ENCODE measurements at regions not wholly inside any gene's neighbourhood (a gene's known extent, or its start where the extent isn't known, plus 50 kb on each side); places are given as distances from the start of the nearest gene placed in this dataset.

GRCh38 chr4:140311257-140311835 lies 62.1 kb upstream of the SCOC start:
- Mint-ChIP-seq H3K9me3 (ENCODE audit: low read depth) (no peaks in the 10 kb centered on the region), H3K4me1 (ENCODE audit: low read depth) (peaks cover 33% of the 10 kb centered on the region), H3K4me3 (ENCODE audit: unreplicated experiment) (no peak overlapping the region), H3K27ac (ENCODE audit: unreplicated experiment) (no peak overlapping the region), H3K27me3 (ENCODE audit: low read depth) (no peaks in the 10 kb centered on the region), H3K36me3 (ENCODE audit: low read depth) (no peaks in the 10 kb centered on the region)
- DNase-seq (ENCODE audit: low spot score): no peak
- TF ChIP-seq, protein P1, sequence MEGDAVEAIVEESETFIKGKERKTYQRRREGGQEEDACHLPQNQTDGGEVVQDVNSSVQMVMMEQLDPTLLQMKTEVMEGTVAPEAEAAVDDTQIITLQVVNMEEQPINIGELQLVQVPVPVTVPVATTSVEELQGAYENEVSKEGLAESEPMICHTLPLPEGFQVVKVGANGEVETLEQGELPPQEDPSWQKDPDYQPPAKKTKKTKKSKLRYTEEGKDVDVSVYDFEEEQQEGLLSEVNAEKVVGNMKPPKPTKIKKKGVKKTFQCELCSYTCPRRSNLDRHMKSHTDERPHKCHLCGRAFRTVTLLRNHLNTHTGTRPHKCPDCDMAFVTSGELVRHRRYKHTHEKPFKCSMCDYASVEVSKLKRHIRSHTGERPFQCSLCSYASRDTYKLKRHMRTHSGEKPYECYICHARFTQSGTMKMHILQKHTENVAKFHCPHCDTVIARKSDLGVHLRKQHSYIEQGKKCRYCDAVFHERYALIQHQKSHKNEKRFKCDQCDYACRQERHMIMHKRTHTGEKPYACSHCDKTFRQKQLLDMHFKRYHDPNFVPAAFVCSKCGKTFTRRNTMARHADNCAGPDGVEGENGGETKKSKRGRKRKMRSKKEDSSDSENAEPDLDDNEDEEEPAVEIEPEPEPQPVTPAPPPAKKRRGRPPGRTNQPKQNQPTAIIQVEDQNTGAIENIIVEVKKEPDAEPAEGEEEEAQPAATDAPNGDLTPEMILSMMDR (IDR thresholded peaks at IDR 0.05): no peak

DNA sequence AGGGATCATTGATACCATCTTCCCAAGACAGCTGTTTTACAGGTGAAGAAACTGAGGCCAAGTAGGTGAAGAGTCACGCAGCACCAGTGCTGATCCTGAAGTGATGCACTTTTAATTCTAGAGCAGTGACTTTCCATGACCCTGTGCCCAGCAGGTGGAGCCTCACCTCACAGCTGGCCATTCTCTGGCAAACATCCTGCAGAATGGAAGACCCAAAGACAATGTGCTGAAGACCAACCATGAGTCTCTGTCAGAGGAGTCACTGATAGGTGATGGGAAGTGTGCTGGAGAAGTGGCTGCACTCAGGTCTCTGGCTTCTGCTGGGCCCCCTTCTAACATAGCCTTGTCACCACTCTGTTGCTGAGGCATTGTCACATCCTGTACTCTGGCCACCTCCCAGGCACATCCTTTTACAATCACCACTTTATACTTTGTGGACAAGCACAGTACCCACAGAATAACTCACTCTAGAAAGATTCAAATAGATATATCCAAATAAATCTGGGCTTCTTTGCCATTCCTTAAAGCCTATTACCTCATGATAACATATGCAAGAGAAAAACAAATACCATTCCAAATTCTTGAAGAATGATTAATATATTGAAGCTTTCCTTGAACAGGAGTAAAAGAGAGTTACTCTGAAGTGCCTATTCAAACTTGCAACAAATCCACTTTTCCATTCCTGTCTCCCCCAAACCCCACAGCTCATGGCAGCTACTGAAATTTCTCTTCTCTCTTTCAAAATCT lies 64.1 kb upstream of the SCOC start:
- H3K4me3 Mint-ChIP-seq (ENCODE audit: unreplicated experiment): no peak overlapping the region
- H3K9me3 Mint-ChIP-seq (ENCODE audit: low read depth): no peaks in the 10 kb centered on the region
- no peak for DNase-seq (ENCODE audit: low spot score)
- no peaks in the 10 kb centered on the region for H3K36me3 Mint-ChIP-seq (ENCODE audit: low read depth)
- H3K27ac Mint-ChIP-seq (ENCODE audit: unreplicated experiment): peak overlapping the region; percentile 96
- no peaks in the 10 kb centered on the region for H3K27me3 Mint-ChIP-seq (ENCODE audit: low read depth)
- TF ChIP-seq, protein P1 (IDR thresholded peaks at IDR 0.05): peak; percentile 25
- H3K4me1 Mint-ChIP-seq (ENCODE audit: low read depth): peaks cover 41% of the 10 kb centered on the region

DNA sequence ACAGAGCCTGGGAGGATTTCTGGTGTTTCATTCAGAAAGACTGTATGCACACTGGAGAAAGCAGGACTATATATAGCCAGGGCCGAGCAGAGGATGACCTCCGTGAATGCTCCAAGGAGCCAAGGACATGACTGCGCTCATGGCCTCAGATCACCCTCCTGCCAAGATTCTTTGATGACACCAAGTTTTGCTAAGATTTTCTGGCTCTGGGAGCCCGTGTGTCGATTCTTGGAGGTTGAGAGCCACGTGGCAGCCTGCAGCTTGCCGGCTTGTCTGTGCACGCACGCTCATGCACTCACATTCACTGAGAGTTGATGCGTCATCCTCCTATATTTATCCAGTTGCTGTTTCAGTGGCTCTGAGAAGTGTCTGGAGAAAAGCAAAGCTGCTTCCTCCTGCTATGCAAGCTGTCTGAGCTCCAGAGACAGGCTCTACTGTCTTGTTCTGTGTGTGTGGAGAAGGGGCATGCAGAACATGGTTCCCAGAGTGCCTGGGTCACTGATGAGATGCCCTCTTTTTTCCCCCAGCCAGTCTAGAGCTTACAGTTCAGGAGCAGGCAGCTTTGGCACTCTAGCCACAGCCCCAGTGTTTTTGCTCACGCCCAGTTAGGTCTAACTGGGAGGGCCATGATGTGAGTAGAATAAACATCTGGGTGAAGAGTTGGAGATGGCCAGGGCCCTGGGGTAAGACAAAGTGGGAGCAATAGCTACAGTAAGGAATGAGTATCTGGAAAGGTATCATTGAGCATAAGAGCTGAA lies 64.9 kb upstream of the SCOC start:
- Mint-ChIP-seq H3K4me3 (ENCODE audit: unreplicated experiment) (peak overlapping the region; percentile 35), H3K36me3 (ENCODE audit: low read depth) (no peaks in the 10 kb centered on the region), H3K9me3 (ENCODE audit: low read depth) (no peaks in the 10 kb centered on the region), H3K4me1 (ENCODE audit: low read depth) (peaks cover 46% of the 10 kb centered on the region), H3K27ac (ENCODE audit: unreplicated experiment) (peak overlapping the region; percentile 96), H3K27me3 (ENCODE audit: low read depth) (no peaks in the 10 kb centered on the region)
- TF ChIP-seq, protein P1 (IDR thresholded peaks at IDR 0.05): no peak
- no peak for DNase-seq (ENCODE audit: low spot score)

- Mint-ChIP-seq H3K36me3 (ENCODE audit: low read depth) (no peaks in the 10 kb centered on the region), H3K4me1 (ENCODE audit: low read depth) (peaks cover 48% of the 10 kb centered on the region), H3K9me3 (ENCODE audit: low read depth) (no peaks in the 10 kb centered on the region), H3K4me3 (ENCODE audit: unreplicated experiment) (no peak overlapping the region), H3K27me3 (ENCODE audit: low read depth) (no peaks in the 10 kb centered on the region), H3K27ac (ENCODE audit: unreplicated experiment) (no peak overlapping the region)
- DNase-seq (ENCODE audit: low spot score): no peak
- TF ChIP-seq, protein P1 (IDR thresholded peaks at IDR 0.05): no peak
These were observed 68.4 kb upstream of the SCOC start for GRCh38 chr4:140305053-140305452.

- H3K36me3 Mint-ChIP-seq (ENCODE audit: low read depth): no peaks in the 10 kb centered on the region
- TF ChIP-seq, protein P1 (IDR thresholded peaks at IDR 0.05): no peak
- H3K27ac Mint-ChIP-seq (ENCODE audit: unreplicated experiment): no peak overlapping the region
- no peak overlapping the region for H3K4me3 Mint-ChIP-seq (ENCODE audit: unreplicated experiment)
- no peaks in the 10 kb centered on the region for H3K9me3 Mint-ChIP-seq (ENCODE audit: low read depth)
- DNase-seq (ENCODE audit: low spot score): no peak
- H3K4me1 Mint-ChIP-seq (ENCODE audit: low read depth): peaks cover 42% of the 10 kb centered on the region
- no peaks in the 10 kb centered on the region for H3K27me3 Mint-ChIP-seq (ENCODE audit: low read depth)
These were observed 69.1 kb upstream of the SCOC start for GRCh38 chr4:140304346-140304745.
